GM04503 (cell line): ENCODE measurements at regions not wholly inside any gene's neighbourhood (a gene's known extent, or its start where the extent isn't known, plus 50 kb on each side); places are given as distances from the start of the nearest gene placed in this dataset.

Source experiments
- DNase-seq: peaks from one replicate; pipeline ENCODE4 v3.0.0-alpha.2; 2012; ENCODE audit warnings: low read depth

GRCh38 chr18:45227001-45227742 is 388.1 kb upstream of the SLC14A2 start:
- no peak for DNase-seq

GRCh38 chr18:45228796-45229388 is 386.4 kb upstream of the SLC14A2 start:
- no peak for DNase-seq

GRCh38 chr18:45231617-45232016 is 383.7 kb upstream of the SLC14A2 start:
- DNase-seq: no peak

GRCh38 chr18:45232061-45232460 is 383.2 kb upstream of the SLC14A2 start:
- no peak for DNase-seq

GRCh38 chr18:45236676-45237075 is 378.6 kb upstream of the SLC14A2 start:
- DNase-seq: no peak

GRCh38 chr18:45237343-45238098 is 377.8 kb upstream of the SLC14A2 start:
- no peak for DNase-seq

- no peak for DNase-seq
Observed at GRCh38 chr18:45241271-45241670, 374.0 kb upstream of the SLC14A2 start.

- no peak for DNase-seq
Observed at GRCh38 chr18:45241982-45242565, 373.2 kb upstream of the SLC14A2 start.

- DNase-seq: no peak
Observed at GRCh38 chr18:45243340-45244110, 371.8 kb upstream of the SLC14A2 start.

GRCh38 chr18:45245091-45245511 is 370.2 kb upstream of the SLC14A2 start:
- no peak for DNase-seq

GRCh38 chr18:45248240-45248903 is 366.9 kb upstream of the SLC14A2 start:
- DNase-seq: peak; percentile 80

- peak; percentile 39 for DNase-seq
Observed at GRCh38 chr18:45249246-45249661, 366.0 kb upstream of the SLC14A2 start.

- DNase-seq: no peak
Observed at GRCh38 chr18:45250479-45250878, 364.8 kb upstream of the SLC14A2 start.

- no peak for DNase-seq
Observed at GRCh38 chr18:45251236-45251635, 364.0 kb upstream of the SLC14A2 start.

- DNase-seq: no peak
Observed at GRCh38 chr18:45252474-45252873, 362.8 kb upstream of the SLC14A2 start.

GRCh38 chr18:45253056-45253565 is 362.2 kb upstream of the SLC14A2 start:
- no peak for DNase-seq

GRCh38 chr18:45253973-45254708 is 361.1 kb upstream of the SLC14A2 start:
- no peak for DNase-seq

- peak; percentile 39 for DNase-seq
Observed at GRCh38 chr18:45254709-45255082, 360.6 kb upstream of the SLC14A2 start.

- DNase-seq: peak; percentile 87
Observed at GRCh38 chr18:45255197-45255890, 359.9 kb upstream of the SLC14A2 start.

GRCh38 chr18:45260125-45260524 is 355.2 kb upstream of the SLC14A2 start:
- no peak for DNase-seq
